Peyer's patch (tissue), 4 donors: ENCODE measurements at regions not wholly inside any gene's neighbourhood (a gene's known extent, or its start where the extent isn't known, plus 50 kb on each side); places are given as distances from the start of the nearest gene placed in this dataset.

Source experiments
- CTCF ChIP-seq, 6 experiments: fragments of 450-650 bp in 4 of 6; fragments of 200-600 bp in 2 of 6; sonication (generic) in 1 of 6; IDR thresholded peaks; one replicate each; pipeline ENCODE4 v1.5.1; 2017 to 2019; ENCODE audit warnings: antibody characterized with exemption in 6 of 6, mild to moderate bottlenecking in 3 of 6, moderate library complexity in 1 of 6
- POLR2A ChIP-seq, 2 donors: fragments of 450-650 bp; IDR thresholded peaks; one replicate each; pipeline ENCODE4 v1.5.1; 2017; ENCODE audit warnings: antibody characterized with exemption in 2 of 2, mild to moderate bottlenecking in 2 of 2, moderate library complexity in 2 of 2

GRCh38 chr3:135740211-135740610 is 225.3 kb upstream of the PPP2R3A start:
- TF ChIP-seq POLR2A (IDR thresholded peaks at IDR 0.05) = no peak
- TF ChIP-seq CTCF (IDR thresholded peaks at IDR 0.05) = no peak
